ENCODE measurements at regions not wholly inside any gene's neighbourhood (a gene's known extent, or its start where the extent isn't known, plus 50 kb on each side); places are given as distances from the start of the nearest gene placed in this dataset.

GRCh38 chr7:80070391-80070790, 64.2 kb upstream of the GNAI1 start:
- no peak for TF ChIP-seq CTCF (conservative IDR thresholded peaks at IDR 0.05)
- no peak for TF ChIP-seq ZFX (IDR thresholded peaks at IDR 0.05)

Data from C4-2B (cell line).